ENCODE measurements at regions not wholly inside any gene's neighbourhood (a gene's known extent, or its start where the extent isn't known, plus 50 kb on each side); places are given as distances from the start of the nearest gene placed in this dataset.

DNA sequence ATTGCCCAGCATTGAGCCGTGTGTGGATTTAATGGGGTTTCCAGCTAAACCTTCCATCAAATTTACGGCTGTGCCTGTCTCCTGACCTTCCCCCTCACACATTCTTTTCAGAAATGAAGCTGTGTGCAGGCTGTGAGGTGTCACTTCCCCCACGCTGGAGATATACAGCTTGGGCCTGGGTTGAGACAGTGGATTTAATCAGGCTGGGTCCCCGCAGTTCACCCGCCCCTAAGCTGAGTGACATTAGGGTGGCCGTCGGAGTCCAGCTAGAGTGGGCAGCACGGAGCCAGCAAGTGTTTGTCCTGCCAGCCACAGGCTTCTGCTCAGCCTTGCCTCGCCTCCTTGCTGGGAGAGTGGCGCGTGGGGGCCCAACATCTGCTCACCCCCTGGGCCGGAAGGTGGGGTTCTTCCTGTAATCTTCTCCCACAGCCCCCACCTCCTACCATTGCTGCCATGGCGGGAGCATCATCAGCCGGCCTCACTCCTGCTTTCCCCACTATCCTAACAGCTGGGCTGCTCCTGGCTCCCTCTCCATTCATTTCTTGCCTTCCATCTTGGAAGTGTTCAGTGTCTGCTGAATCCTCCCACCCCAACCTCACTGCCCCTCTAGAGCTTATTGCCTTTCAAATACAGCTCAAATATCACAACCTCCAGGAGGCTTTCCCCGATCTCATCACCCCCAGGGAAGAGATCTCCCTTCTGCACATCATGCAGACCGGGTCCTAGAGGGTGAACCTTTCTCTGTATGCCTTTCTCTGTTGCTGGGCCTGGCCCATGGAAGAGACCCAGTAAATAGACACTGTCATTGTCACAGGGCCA lies 149.0 kb downstream of the GLI2 start:
- ATAC-seq (ENCODE audit: low FRiP score in 2 of 2) (no peak), DNase-seq (no peak)

DNA sequence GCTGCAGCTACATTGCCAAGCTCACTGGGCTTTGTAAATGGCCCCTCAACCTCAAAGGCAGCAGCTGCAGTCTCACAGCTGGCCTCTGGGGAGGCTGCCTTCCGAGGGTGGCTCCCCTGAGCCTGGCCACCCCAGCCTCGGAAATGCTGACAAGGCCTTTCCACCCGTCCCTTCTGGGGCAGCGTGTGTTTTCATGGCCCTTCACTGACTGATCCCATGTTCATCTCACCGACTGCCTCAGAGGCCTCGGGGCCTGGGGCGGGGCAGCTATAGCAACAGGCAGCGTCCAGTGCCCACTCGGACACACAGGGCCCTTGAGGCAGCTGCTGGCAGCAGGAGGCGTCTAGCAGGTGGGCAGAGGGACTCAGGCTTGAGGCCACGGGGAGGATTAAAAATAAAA lies 149.7 kb downstream of the GLI2 start:
- no peaks in the 10 kb centered on the region for H3K9me3 ChIP-seq
- H3K27ac ChIP-seq, result no peak overlapping the region
- no peaks in the 10 kb centered on the region for H3K36me3 ChIP-seq
- WGBS, 2 donors, result 61 to 89% methylated on average over 2 to 10 of the region's 11 CpGs
- TF ChIP-seq POLR2A (IDR thresholded peaks at IDR 0.05), result no peak
- TF ChIP-seq EP300 (IDR thresholded peaks at IDR 0.05), result no peak
- TF ChIP-seq, protein P1, sequence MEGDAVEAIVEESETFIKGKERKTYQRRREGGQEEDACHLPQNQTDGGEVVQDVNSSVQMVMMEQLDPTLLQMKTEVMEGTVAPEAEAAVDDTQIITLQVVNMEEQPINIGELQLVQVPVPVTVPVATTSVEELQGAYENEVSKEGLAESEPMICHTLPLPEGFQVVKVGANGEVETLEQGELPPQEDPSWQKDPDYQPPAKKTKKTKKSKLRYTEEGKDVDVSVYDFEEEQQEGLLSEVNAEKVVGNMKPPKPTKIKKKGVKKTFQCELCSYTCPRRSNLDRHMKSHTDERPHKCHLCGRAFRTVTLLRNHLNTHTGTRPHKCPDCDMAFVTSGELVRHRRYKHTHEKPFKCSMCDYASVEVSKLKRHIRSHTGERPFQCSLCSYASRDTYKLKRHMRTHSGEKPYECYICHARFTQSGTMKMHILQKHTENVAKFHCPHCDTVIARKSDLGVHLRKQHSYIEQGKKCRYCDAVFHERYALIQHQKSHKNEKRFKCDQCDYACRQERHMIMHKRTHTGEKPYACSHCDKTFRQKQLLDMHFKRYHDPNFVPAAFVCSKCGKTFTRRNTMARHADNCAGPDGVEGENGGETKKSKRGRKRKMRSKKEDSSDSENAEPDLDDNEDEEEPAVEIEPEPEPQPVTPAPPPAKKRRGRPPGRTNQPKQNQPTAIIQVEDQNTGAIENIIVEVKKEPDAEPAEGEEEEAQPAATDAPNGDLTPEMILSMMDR (IDR thresholded peaks at IDR 0.05), result no peak
- no peak for TF ChIP-seq POLR2AphosphoS5 (IDR thresholded peaks at IDR 0.05)
- DNase-seq, result peak in 1 of 2 donors; percentile 68
- no peak for ATAC-seq (ENCODE audit: low FRiP score in 2 of 2)
- peaks cover 0 to 8% (median 0%) of the 10 kb centered on the region in 4 donors for H3K4me1 ChIP-seq
- H3K27me3 ChIP-seq, result no peaks in the 10 kb centered on the region
- H3K4me3 ChIP-seq, result no peak overlapping the region

More for the DNA sequence above, 149.0 kb downstream of the GLI2 start:
- TF ChIP-seq POLR2AphosphoS5 (IDR thresholded peaks at IDR 0.05) (no peak), POLR2A (IDR thresholded peaks at IDR 0.05) (no peak), EP300 (IDR thresholded peaks at IDR 0.05) (no peak)
- TF ChIP-seq, protein P1 (IDR thresholded peaks at IDR 0.05), result no peak
- H3K4me3 ChIP-seq, result no peak overlapping the region
- peaks cover 0 to 8% (median 0%) of the 10 kb centered on the region in 4 donors for H3K4me1 ChIP-seq
- no peaks in the 10 kb centered on the region for H3K36me3 ChIP-seq
- H3K9me3 ChIP-seq, result no peaks in the 10 kb centered on the region
- WGBS, 2 donors, result 87% methylated on average over 11 to 16 of the region's 16 CpGs
- no peak overlapping the region for H3K27ac ChIP-seq
- no peaks in the 10 kb centered on the region for H3K27me3 ChIP-seq

DNA sequence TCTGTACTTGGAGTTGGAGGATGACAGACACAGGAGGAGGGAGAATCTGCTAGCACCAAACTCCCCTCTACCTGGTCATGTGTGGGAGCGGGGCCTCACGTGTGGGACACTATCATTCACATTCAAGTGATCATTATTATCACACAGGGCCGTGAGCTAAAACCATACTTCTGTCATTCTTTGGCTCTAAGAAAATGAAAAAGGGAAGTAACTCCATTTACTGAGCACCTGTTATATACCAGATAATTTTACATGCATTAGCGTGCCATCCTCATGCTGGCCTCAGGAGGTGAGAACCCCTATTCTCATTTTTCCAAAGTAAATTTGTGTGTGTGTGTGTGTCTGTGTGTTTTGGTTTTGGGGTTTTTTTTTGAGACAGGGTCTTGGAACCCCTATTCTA lies 150.1 kb downstream of the GLI2 start:
- Histone ChIP-seq H3K9me3 (no peaks in the 10 kb centered on the region), H3K36me3 (no peaks in the 10 kb centered on the region), H3K4me3 (no peak overlapping the region), H3K27ac (no peak overlapping the region), H3K27me3 (no peaks in the 10 kb centered on the region), H3K4me1 (peaks cover 0 to 8% (median 0%) of the 10 kb centered on the region in 4 donors)
- WGBS, 2 donors, result 84 to 88% methylated on average over 4 of the region's 4 CpGs
- DNase-seq (no peak), ATAC-seq (ENCODE audit: low FRiP score in 2 of 2) (no peak)
- TF ChIP-seq EP300 (IDR thresholded peaks at IDR 0.05) (no peak), POLR2A (IDR thresholded peaks at IDR 0.05) (no peak), POLR2AphosphoS5 (IDR thresholded peaks at IDR 0.05) (no peak)
- TF ChIP-seq, protein P1 (IDR thresholded peaks at IDR 0.05), result no peak

DNA sequence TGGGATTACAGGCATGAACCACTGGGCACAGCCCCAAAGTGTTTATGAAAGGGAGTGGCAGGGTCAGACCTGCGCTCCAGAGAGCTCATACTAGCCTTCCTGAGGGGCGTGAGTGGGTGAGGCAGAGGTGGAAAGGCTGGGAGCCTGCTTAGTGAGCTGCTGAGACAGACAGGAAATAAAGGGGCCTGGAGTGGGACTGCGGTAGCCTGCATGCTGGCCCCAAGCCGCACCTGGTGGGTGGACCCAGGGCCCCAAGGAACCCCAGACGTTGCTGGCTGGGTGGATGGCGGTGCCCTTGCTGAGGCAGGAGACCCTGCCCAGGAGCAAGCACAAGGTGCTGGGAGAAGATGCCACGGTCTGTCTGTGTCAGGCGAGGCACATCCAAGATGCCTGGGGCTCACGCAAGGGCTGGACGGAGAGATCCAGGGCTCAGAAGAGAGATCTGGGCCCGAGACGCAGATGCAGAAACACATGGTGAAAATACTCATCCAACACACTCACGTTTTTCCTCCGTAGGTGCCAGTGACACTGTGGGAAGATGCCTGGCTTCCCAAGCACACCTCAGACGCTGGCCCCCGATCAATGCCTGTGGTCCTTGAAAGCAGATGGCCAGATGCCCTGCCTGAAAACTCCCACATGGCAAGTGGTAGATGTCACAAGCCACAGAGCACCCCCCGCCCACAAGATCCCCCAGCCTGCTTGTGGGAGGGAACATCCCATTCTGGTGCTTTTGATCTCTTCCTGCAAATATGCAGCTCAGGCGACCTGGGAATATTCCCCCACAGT lies 151.1 kb downstream of the GLI2 start:
- 60 to 67% methylated on average over 9 to 16 of the region's 18 CpGs for WGBS, 2 donors
- DNase-seq, result no peak
- Histone ChIP-seq H3K9me3 (no peaks in the 10 kb centered on the region), H3K4me1 (peaks cover 0 to 8% (median 0%) of the 10 kb centered on the region in 4 donors), H3K27ac (no peak overlapping the region), H3K27me3 (no peaks in the 10 kb centered on the region), H3K36me3 (no peaks in the 10 kb centered on the region), H3K4me3 (no peak overlapping the region)
- TF ChIP-seq EP300 (IDR thresholded peaks at IDR 0.05) (no peak), POLR2AphosphoS5 (IDR thresholded peaks at IDR 0.05) (no peak), POLR2A (IDR thresholded peaks at IDR 0.05) (no peak)
- TF ChIP-seq, protein P1 (IDR thresholded peaks at IDR 0.05), result no peak
- ATAC-seq (ENCODE audit: low FRiP score in 2 of 2), result no peak

All from upper lobe of left lung (tissue), 6 donors.